ENCODE measurements at regions not wholly inside any gene's neighbourhood (a gene's known extent, or its start where the extent isn't known, plus 50 kb on each side); places are given as distances from the start of the nearest gene placed in this dataset.

- no peak for DNase-seq
These were observed 799.0 kb downstream of the DACH1 start for GRCh38 chr13:71068041-71068440.

GRCh38 chr13:71067165-71067815 lies 799.7 kb downstream of the DACH1 start:
- DNase-seq: no peak

DNA sequence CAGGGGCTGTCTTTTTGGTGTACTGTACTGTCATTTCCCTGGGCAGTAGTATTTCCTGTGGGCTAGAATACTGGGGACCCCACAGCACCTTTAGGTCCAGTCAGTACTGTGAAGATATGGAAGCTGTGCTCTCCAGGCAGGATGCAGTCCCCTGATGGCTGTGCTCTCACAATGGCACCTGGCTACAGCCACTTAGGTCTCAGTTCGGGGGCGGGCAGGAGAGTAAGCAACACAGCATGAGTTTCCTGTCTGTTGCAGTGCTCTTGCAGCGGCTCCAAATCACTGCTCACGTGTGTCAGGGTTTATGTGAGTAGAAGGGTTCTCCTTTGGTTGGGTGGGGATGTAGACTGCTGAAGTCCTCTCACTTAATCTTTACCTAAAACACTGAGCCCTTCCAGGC lies 810.4 kb downstream of the DACH1 start:
- DNase-seq: no peak

DNA sequence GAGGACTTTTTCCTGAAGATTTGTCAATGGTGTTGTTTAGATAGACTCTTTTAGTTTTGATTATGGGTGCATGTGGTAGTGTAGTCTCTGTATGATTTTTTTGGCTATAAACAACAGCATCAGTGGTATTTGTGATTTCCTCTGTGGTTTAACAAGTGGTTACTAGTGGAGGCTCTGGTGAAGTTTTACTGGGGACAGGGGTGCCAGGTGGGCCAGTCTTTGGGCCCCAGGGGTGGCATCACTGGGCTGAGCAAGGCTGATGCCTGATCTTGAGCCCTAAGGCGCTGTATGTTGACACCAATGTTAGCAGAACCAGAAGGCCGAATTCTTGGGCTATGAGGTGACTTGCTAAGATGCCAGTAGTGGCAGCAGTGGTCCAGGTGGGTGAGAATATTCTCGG lies 811.4 kb downstream of the DACH1 start:
- DNase-seq: no peak

GRCh38 chr13:71055047-71055446 lies 812.0 kb downstream of the DACH1 start:
- DNase-seq: no peak

- no peak for DNase-seq
These were observed 812.6 kb downstream of the DACH1 start for GRCh38 chr13:71054358-71054757.

GRCh38 chr13:71051573-71051972 lies 815.4 kb downstream of the DACH1 start:
- DNase-seq: no peak

DNA sequence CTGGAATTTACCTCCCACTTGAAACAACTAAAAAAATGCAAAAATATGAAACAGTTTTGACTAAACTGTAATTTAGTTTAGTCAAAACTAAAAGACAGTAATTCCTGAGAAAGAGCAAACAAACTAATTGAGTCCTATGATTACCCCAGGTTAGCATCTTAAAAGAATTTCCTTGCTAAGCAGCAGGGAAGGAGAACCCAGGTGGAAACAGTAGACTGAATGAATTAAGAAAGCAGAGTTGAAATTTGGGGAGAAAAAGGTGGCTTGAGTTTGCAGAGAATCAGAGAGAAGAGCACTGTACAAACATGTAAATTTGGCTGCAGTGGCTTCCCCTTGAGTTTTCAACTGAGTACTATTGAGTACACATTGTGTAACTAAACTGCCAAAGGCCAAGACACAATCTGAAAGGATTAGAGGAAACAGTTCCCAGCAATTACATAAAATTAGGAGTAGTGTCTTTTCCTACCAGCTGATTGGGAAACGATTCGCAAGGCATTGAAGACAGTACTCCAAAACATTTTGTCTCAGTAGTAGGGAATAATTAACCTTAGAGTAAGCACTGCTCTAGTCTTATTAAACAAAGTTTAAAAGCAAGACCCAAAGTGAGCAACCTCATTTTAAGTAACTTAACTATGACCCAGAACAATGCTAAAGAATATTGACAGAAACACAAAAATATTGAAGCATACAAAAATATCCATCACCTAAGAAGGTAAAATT lies 820.5 kb downstream of the DACH1 start:
- DNase-seq: no peak

GRCh38 chr13:71045101-71045500 lies 821.9 kb downstream of the DACH1 start:
- no peak for DNase-seq

- no peak for DNase-seq
These were observed 827.6 kb downstream of the DACH1 start for GRCh38 chr13:71039440-71039839.

DNA sequence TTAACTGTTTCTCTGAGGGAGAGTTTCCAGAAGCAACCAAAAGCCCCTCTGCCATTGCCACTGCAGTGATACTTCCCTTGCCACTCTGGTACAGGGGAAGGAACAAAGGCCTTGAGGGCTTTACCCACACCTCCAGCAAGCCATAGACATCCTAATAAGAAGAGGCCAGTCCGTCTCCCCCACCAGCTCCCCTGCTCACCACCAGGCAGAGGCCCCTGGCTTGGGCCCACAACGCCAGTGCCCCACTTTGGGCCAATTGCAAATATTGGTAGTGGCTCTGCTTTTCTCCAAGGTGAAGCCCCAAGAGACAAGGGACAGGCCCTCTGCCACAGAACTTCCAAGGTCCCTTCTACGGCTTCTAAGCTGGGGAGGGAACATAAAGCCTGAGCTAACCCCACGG lies 833.0 kb downstream of the DACH1 start:
- DNase-seq: no peak

GRCh38 chr13:71033026-71033425 lies 834.0 kb downstream of the DACH1 start:
- no peak for DNase-seq

DNA sequence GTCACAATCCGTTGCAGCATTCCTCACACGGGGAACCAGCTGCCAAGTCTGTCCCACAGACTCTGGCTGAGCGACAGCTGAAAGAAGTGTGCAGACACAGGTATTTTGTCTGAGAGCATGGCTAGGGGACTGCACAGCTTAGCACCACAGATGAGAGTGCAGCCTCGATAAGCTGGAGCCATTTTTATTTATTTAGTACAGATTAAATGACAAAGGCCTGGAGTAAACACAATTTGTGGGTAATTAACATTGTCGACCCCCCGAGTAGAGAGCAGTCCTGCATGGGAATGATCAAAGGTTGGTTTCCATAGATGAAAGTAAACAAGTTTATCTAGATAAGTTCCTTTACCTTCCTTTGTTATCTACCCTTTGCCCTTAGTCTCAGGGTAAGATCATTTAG lies 836.2 kb downstream of the DACH1 start:
- no peak for DNase-seq

- DNase-seq: no peak
These were observed 838.1 kb downstream of the DACH1 start for GRCh38 chr13:71028884-71029283.

DNA sequence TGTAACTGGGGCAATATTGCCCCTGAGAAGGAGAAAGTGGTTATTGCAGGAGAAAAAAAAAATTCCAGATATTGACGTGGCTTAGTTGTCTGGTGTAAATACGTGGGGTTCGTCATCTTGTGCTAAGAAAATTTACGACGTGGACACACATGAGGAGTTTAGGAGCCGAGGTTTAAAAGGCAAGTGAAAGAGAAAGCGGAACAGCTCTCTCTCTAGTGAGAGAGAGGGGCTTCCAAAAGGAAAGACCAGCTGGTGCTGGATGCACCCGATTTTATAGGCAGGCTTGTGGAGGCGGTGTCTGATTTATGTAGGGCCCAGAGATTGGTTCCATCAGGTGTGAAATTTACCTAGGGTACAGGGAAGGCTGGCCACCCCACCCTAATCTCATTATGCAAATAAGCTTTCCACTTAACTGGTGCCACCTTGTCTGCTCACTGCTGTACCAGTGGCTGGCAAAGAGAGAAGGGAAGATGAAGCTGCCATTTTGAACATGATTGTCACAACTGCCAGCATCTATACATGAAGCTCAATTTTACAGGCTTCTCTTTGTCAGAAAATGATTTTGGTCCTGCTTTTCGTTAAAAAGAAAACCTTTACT lies 845.1 kb downstream of the DACH1 start:
- no peak for DNase-seq

DNA sequence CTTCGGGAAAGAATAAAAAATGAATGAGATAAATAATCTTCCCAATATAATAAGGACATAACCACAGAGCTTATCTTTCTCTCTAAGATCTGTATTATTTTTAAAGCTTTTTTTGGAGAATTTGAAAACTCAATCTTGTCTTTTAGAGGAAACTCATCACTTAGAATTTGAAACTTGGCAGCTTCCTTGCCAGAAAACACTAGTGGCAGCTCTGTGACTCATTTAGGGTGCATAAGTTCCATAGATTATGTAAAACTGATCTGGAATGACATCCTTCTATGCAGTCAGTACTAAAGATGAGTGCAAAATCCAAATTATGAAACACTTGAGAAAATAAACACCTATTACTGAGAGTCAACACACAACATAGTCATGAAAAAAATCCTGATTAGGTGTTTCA lies 848.0 kb downstream of the DACH1 start:
- no peak for DNase-seq

GRCh38 chr13:71018544-71018943 lies 848.5 kb downstream of the DACH1 start:
- no peak for DNase-seq

- no peak for DNase-seq
These were observed 849.4 kb downstream of the DACH1 start for GRCh38 chr13:71017607-71018006.

DNA sequence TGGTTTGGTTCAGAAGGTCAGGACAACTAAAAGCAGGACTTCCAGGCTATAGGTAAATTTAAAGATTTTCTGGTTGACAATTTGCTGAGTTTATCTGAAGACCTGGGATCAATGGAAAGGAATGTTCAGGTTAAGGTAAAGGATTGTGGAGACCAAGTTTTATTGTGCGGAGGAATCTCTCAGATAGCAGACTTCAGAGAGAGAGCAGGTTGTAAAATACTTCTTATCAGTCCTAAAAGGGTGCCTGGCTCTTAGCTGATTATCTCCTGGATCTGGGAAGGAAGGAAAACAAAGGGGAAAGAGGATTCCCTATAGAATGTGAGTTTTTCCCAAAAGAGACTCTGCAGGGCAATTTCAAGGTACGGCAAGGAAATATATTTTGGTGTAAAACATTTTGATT lies 851.5 kb downstream of the DACH1 start:
- DNase-seq: no peak

GRCh38 chr13:71015021-71015420 lies 852.0 kb downstream of the DACH1 start:
- DNase-seq: no peak

DNA sequence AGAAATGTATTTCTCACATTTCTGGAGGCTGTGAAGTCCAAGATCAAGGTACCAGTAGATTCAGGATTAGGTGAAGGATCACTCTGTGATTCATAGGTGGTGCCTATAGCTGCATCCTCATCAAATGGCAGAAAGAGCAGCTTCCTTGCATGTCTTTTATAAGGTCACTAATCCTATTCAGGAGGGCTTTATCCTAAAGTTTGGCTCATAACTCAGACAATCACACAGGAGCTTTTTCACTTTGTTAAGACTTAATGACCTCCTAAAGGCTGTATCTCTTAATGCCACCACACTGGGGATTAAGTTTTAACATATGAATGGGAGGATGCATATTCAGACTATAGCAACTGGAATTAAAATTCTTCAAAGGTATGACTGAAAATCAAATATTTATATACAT lies 861.1 kb downstream of the DACH1 start:
- no peak for DNase-seq

- no peak for DNase-seq
These were observed 871.7 kb downstream of the DACH1 start for GRCh38 chr13:70995338-70995737.

DNA sequence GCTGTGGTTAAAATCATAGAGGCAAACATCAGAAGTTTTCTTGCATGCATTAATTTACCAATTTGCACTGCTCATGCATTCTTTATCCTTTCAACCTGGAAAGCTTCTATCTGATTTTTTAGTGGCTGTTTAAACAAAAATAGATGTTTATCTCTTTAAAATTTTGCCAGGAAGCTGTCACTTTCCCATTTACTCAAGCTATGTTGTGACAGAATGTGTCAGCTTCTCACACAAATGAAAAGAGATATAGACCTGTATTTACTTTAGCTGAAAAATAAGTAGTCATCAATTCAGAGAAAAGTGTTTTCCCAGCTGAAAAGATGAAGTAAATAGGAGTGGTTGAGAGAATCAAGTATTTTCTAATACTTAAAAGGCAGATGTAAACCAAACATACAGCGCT lies 872.8 kb downstream of the DACH1 start:
- DNase-seq: no peak

DNA sequence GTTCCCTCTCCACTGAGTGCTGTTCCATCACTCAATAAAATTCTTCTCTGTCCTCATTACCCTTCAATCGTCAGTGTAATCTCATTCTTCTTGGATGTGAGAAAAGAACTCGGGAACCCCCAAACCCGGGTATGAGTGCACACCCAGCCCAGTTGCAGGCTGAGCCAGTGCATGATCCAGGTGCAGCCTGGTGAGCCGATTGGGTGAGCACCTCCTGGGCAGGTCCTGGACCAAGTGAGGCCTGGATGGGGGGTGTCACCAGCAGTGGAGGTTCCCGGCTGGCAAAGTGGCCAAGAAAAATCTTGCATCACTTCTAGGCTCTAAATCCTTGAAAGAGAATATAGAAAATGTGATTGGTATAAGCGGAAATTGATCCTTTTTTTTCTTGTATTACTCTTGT lies 878.8 kb upstream of the KLHL1 start:
- DNase-seq: no peak

DNA sequence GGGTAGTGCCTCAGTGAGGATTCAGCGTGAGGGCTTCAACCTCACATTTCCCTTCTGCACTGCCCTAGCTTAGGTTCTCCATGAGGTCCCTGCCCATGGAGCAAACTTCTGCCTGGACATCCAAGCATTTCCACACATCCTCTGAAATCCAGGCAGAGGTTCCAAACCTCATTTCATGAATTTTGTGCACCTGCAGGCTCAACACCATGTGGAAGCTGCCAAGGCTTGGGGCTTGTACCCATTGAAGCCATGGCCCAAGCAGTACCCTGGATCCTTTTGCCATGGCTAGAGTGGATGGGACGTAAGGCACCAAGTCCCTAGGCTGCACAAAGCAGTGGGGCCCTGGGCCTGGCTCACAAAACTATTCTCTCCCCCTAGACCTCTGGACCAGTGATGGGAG lies 877.1 kb upstream of the KLHL1 start:
- no peak for DNase-seq
